Naive thymus-derived CD4-positive, alpha-beta T cell (primary cell): ENCODE measurements at regions not wholly inside any gene's neighbourhood (a gene's known extent, or its start where the extent isn't known, plus 50 kb on each side); places are given as distances from the start of the nearest gene placed in this dataset.
"Not testable (repeated sequence)": the region's sequence is repeated elsewhere in the genome, so short reads cannot be mapped to it uniquely, and the experiment has no call there.

Source experiments
- ATAC-seq: fragments of 150-1000 bp; cut with Tn5 transposase; 2 replicates; pipeline ENCODE4 v1.10.0; 2021; ENCODE audit warnings: mild to moderate bottlenecking, moderate library complexity
- CTCF ChIA-PET: fragments of 350-600 bp; sonication (Branson Sonifier 250); formaldehyde crosslinking; loops from one replicate; lab custom pipeline; 2021; ENCODE audit warnings: antibody characterized with exemption; lab: Charles Lee
- POLR2A ChIA-PET: fragments of 350-600 bp; sonication (Branson Sonifier 250); formaldehyde crosslinking; loops from one replicate; lab custom pipeline; 2021; ENCODE audit warnings: antibody characterized with exemption, inconsistent platforms; lab: Charles Lee
- DNase-seq, 9 donors: peaks; one replicate each; pipeline versions ENCODE4 v3.0.0 to v3.0.0-alpha.2; 2020 to 2022; ENCODE audit warnings: mixed read lengths in 1 of 9
- H3K27ac ChIP-seq: one replicate; pipeline ENCODE4 v1.7.0; 2013; ENCODE audit warnings: mild to moderate bottlenecking, low read depth, low read length, moderate library complexity
- H3K27me3 ChIP-seq, 2 donors: one replicate each; pipeline ENCODE4 v1.7.0; 2013; ENCODE audit warnings: low read length in 2 of 2, mild to moderate bottlenecking in 2 of 2, moderate library complexity in 2 of 2; ENCODE audit not compliant: control insufficient read depth in 2 of 2, insufficient read depth in 2 of 2
- H3K36me3 ChIP-seq, 3 experiments: 1 replicate in 2 of 3; 2 replicates in 1 of 3; pipeline ENCODE4 v1.7.0; 2013; ENCODE audit warnings: low read length in 3 of 3, mild to moderate bottlenecking in 3 of 3, moderate library complexity in 1 of 3; ENCODE audit not compliant: insufficient read depth in 3 of 3, control insufficient read depth in 2 of 3
- H3K4me1 ChIP-seq, 2 donors: one replicate each; pipeline ENCODE4 v1.7.0; 2013; ENCODE audit warnings: low read length in 2 of 2, mild to moderate bottlenecking in 2 of 2, moderate library complexity in 1 of 2; ENCODE audit not compliant: control insufficient read depth in 2 of 2, insufficient read depth in 2 of 2
- H3K4me3 ChIP-seq: 2 replicates; pipeline ENCODE4 v1.7.0; 2013; ENCODE audit warnings: mild to moderate bottlenecking, low read length
- H3K9me3 ChIP-seq, 3 experiments: 1 replicate in 2 of 3; 2 replicates in 1 of 3; pipeline ENCODE4 v1.7.0; 2013; ENCODE audit warnings: low read length in 3 of 3; ENCODE audit not compliant: control insufficient read depth in 2 of 3
- H3K27ac Mint-ChIP-seq, 9 donors: one replicate each; pipeline ENCODE4 v1.8.0; 2020 to 2022; ENCODE audit warnings: mixed read lengths in 9 of 9, mild to moderate bottlenecking in 8 of 9, moderate library complexity in 5 of 9, inconsistent platforms in 2 of 9
- H3K27me3 Mint-ChIP-seq, 5 donors: one replicate each; pipeline ENCODE4 v1.8.0; 2021 to 2022; ENCODE audit warnings: mixed read lengths in 5 of 5, mild to moderate bottlenecking in 1 of 5
- H3K36me3 Mint-ChIP-seq, 5 donors: one replicate each; pipeline ENCODE4 v1.8.0; 2020 to 2022; ENCODE audit warnings: mixed read lengths in 5 of 5, mild to moderate bottlenecking in 3 of 5, inconsistent platforms in 1 of 5
- H3K4me1 Mint-ChIP-seq, 7 donors: one replicate each; pipeline ENCODE4 v1.8.0; 2020 to 2022; ENCODE audit warnings: mixed read lengths in 7 of 7, mild to moderate bottlenecking in 3 of 7, inconsistent platforms in 1 of 7
- H3K4me3 Mint-ChIP-seq, 10 donors: one replicate each; pipeline ENCODE4 v1.8.0; 2020 to 2022; ENCODE audit warnings: mild to moderate bottlenecking in 10 of 10, mixed read lengths in 10 of 10, moderate library complexity in 6 of 10, inconsistent platforms in 2 of 10
- H3K9me3 Mint-ChIP-seq, 11 donors: one replicate each; pipeline ENCODE4 v1.8.0; 2020 to 2022; ENCODE audit warnings: mixed read lengths in 11 of 11, mild to moderate bottlenecking in 4 of 11, inconsistent platforms in 1 of 11, moderate library complexity in 1 of 11
- intact Hi-C, 2 donors: fragments of 100-400 bp; cut with micrococcal nuclease; formaldehyde crosslinking; loops; one replicate each; pipeline ENCODE4 v1.15.1; 2023

DNA sequence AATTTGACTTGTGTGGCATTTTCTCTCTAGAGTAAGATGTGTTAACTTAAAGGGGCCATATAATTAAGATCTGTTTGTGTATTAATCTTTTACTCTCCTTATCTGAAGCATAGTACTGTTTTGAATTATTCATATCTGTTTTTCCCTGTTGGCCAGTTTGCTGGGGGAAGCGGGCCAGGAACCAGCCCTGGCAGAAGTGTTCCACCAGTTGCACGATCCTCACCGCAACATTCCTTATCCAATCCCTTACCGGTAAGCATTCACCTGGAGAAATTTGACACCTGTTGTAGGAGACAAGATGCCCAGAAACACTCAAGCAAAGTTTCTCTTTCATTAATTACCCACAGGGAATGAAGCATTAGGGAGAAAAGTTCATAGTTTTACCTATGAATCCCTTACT lies 92.2 kb upstream of the GARIN1A start:
- intact Hi-C loops, H3K36me3 ChIP-seq, H3K27ac ChIP-seq, H3K4me3 ChIP-seq, H3K9me3 ChIP-seq, CTCF ChIA-PET, H3K27ac Mint-ChIP-seq, H3K27me3 Mint-ChIP-seq, ATAC-seq, H3K4me1 Mint-ChIP-seq, DNase-seq, H3K27me3 ChIP-seq, H3K9me3 Mint-ChIP-seq, H3K4me3 Mint-ChIP-seq, H3K4me1 ChIP-seq, POLR2A ChIA-PET: not testable (repeated sequence)
- peaks cover 0 to 19% (median 4%) of the 10 kb centered on the region in 5 donors for H3K36me3 Mint-ChIP-seq

DNA sequence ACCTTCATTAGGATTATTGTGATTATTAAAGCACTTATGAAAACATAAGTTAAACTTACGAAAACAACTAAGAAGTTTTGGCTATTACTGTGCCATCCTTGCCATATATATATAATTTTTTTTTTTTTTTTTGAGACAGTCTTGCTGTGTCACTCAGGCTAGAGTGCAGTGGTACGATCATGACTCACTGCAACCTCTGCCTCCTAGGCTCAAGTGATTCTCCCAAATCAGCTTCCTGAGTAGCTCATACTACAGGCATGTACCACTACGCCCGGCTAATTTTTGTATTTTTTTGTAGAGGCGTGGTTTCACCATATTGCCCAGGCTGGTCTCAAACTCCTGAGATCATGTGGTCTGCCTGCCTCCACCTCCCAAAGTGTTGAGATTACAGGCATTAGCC lies 91.0 kb upstream of the GARIN1A start:
- H3K27me3 Mint-ChIP-seq, DNase-seq, H3K4me1 ChIP-seq, H3K4me3 ChIP-seq, intact Hi-C loops, H3K9me3 Mint-ChIP-seq, H3K36me3 ChIP-seq, H3K9me3 ChIP-seq, H3K27ac Mint-ChIP-seq, ATAC-seq, H3K27me3 ChIP-seq, POLR2A ChIA-PET, CTCF ChIA-PET, H3K4me1 Mint-ChIP-seq, H3K4me3 Mint-ChIP-seq, H3K27ac ChIP-seq: not testable (repeated sequence)
- peaks cover under 1 to 15% (median 4%) of the 10 kb centered on the region in 5 donors for H3K36me3 Mint-ChIP-seq

DNA sequence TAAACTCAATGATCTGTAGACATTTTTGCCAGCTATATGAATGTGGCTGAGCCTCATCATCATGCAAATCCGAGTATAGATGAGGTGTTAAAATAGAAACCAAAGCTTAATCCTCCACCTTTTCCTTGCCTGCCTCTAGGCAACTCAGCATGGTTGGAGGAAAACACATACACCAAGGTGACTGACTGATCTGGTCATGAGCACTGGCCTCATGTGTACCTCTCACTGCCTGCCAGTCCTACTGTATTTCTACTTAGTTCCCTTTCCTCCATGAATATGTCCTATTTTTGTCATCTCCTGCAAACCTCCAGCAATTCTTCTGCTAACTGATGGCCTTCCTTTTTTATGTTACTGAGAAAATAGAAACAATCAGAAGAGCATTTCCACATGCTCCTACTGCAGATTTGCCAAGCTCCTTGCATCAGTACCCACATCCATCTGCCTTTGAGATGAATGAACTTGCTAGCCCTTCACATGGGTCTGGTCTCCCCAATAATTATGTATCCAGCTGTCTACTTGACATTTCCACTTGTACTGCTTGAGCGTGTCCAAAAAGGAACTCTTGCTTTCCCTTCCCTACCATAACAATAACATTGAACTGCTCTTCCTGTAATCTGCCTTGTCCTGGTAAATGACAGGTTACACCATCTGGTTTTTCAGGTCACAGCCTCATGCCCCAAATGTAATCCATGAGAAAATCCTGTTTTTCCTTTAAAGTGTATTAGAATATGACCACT lies 90.1 kb upstream of the GARIN1A start:
- H3K4me3 ChIP-seq, ATAC-seq, H3K27me3 ChIP-seq, POLR2A ChIA-PET, H3K27ac ChIP-seq, H3K4me3 Mint-ChIP-seq, intact Hi-C loops, CTCF ChIA-PET, H3K9me3 ChIP-seq, H3K27me3 Mint-ChIP-seq, H3K9me3 Mint-ChIP-seq, DNase-seq, H3K36me3 ChIP-seq, H3K4me1 ChIP-seq: not testable (repeated sequence)
- Mint-ChIP-seq H3K27ac (peak overlapping the region in 1 of 9 donors; percentile 2), H3K4me1 (peaks cover 0 to 16% (median 9%) of the 10 kb centered on the region in 7 donors), H3K36me3 (peaks cover 4 to 21% (median 9%) of the 10 kb centered on the region in 5 donors)

DNA sequence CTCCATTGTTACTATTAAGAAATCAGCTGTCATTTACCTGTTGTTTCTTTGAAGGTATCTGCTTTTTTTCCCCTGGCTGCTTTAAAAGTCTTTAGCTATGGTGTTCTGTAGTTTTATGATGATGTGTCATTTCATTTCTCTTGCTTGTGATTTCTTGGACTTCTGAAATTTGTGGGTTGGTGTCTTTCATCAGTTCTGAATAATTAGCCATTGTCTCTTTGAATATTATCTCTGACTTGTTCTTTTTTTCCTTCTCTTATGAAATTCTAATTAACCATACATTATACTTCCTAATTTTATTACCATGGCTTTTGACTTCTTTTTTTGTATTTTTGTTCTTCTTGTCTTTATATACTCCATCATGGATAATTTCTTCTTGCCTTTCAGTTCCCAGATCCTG lies 85.4 kb upstream of the GARIN1A start:
- peaks cover 0 to 25% (median 18%) of the 10 kb centered on the region in 7 donors for H3K4me1 Mint-ChIP-seq
- H3K9me3 Mint-ChIP-seq, intact Hi-C loops: not testable (repeated sequence)

DNA sequence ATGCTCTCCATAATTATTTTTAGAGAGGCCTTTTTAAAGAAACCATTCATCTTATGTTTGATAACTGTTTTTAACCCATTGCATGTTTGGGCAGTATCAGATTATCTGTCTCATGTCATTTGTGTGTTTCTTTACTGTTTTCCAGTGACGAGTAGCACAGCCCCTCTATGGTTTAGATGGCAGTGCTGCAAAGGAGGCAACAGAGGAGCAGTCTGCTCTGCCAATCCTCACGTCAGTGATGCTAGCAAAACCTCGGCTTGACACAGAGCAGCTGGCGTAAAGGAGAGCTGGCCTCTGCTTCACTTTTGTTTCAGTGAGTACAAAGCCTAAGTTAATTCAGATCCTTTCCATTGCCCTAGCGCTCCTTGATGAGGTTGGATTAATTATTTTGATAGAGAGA lies 80.4 kb upstream of the GARIN1A start:
- peaks cover 4 to 19% (median 12%) of the 10 kb centered on the region in 3 experiments for H3K36me3 ChIP-seq
- peaks cover 4 to 38% (median 16%) of the 10 kb centered on the region in 5 donors for H3K36me3 Mint-ChIP-seq
- H3K9me3 ChIP-seq, result no peaks in the 10 kb centered on the region
- no peak for DNase-seq
- H3K4me3 ChIP-seq, result no peak overlapping the region
- no peaks in the 10 kb centered on the region for H3K4me1 ChIP-seq
- H3K4me1 Mint-ChIP-seq, result peaks cover 0 to 23% (median 18%) of the 10 kb centered on the region in 7 donors
- POLR2A ChIA-PET, result no interaction called here
- no peak overlapping the region for H3K27ac Mint-ChIP-seq
- intact Hi-C loops, result no loop called here
- no peak for ATAC-seq
- CTCF ChIA-PET, result no interaction called here
- H3K27me3 Mint-ChIP-seq, result no peaks in the 10 kb centered on the region
- no peak overlapping the region for H3K4me3 Mint-ChIP-seq
- H3K27me3 ChIP-seq, result no peaks in the 10 kb centered on the region
- H3K9me3 Mint-ChIP-seq, result no peaks in the 10 kb centered on the region
- H3K27ac ChIP-seq, result no peak overlapping the region

More for the DNA sequence above, 85.4 kb upstream of the GARIN1A start:
- H3K36me3 ChIP-seq, H3K9me3 ChIP-seq, H3K27me3 Mint-ChIP-seq, H3K27ac ChIP-seq, H3K27me3 ChIP-seq, ATAC-seq, POLR2A ChIA-PET, DNase-seq, H3K4me3 Mint-ChIP-seq, CTCF ChIA-PET, H3K4me3 ChIP-seq, H3K4me1 ChIP-seq: not testable (repeated sequence)
- peak overlapping the region in 5 of 9 donors; percentile 10 to 65 (median 19) for H3K27ac Mint-ChIP-seq
- H3K36me3 Mint-ChIP-seq, result peaks cover 4 to 22% (median 12%) of the 10 kb centered on the region in 5 donors

DNA sequence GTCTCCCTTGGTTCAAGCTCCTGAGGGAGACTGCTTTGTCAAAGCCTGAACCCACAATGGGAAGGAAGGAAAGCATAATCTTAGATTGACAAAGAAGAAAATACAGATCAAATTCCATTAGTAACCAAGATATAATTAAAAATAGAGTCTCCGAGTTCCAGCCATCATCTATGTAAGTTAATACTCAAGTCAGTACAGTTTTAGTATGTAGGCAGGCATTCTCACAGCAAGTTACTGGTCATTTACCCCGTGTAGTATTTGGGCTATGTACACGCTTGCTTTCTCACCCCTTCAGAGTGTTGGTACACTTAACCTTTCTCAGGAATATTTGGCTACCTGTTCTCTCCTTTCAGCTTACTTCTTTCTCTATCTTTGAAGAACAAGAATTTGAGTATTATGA lies 79.9 kb upstream of the GARIN1A start:
- intact Hi-C loops, H3K27ac Mint-ChIP-seq, H3K9me3 ChIP-seq, CTCF ChIA-PET, DNase-seq, H3K27ac ChIP-seq, POLR2A ChIA-PET, H3K4me1 ChIP-seq, H3K9me3 Mint-ChIP-seq, ATAC-seq, H3K4me3 Mint-ChIP-seq, H3K27me3 Mint-ChIP-seq, H3K27me3 ChIP-seq, H3K4me3 ChIP-seq: not testable (repeated sequence)
- H3K36me3 ChIP-seq, result peaks cover 5 to 19% (median 12%) of the 10 kb centered on the region in 3 experiments
- Mint-ChIP-seq H3K36me3 (peaks cover 4 to 37% (median 18%) of the 10 kb centered on the region in 5 donors), H3K4me1 (peaks cover 0 to 21% (median 17%) of the 10 kb centered on the region in 7 donors)

DNA sequence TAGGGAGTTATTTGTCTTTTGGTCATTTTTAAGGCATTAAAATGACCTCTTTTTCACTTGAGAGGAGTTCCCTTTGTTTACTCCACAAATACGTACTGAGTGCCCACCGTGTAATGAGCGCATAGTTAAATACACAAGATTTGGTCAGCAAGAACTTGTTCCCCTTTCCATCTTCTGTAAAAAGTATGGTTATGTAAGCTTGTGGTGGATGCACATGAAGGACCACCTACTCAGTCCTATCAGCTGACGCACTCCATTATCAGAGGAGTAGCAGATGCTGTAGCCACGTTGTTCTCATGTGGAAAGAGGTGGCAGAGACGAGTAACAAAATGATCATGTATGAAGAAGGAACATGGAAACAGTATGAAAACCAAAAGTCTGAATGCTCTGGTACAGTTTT lies 78.0 kb upstream of the GARIN1A start:
- H3K9me3 ChIP-seq, H3K9me3 Mint-ChIP-seq, H3K27me3 Mint-ChIP-seq, intact Hi-C loops, H3K4me1 ChIP-seq, POLR2A ChIA-PET, H3K27ac ChIP-seq, H3K27me3 ChIP-seq, DNase-seq, ATAC-seq, CTCF ChIA-PET, H3K4me3 ChIP-seq, H3K4me3 Mint-ChIP-seq: not testable (repeated sequence)
- Mint-ChIP-seq H3K4me1 (peaks cover 4 to 27% (median 20%) of the 10 kb centered on the region in 7 donors), H3K27ac (peak overlapping the region in 3 of 9 donors; percentile 14 to 48 (median 25)), H3K36me3 (peaks cover 8 to 45% (median 22%) of the 10 kb centered on the region in 5 donors)
- peaks cover 5 to 19% (median 12%) of the 10 kb centered on the region in 3 experiments for H3K36me3 ChIP-seq
